HUES64 (cell line): ENCODE measurements at regions not wholly inside any gene's neighbourhood (a gene's known extent, or its start where the extent isn't known, plus 50 kb on each side); places are given as distances from the start of the nearest gene placed in this dataset.
"Not testable (repeated sequence)": the region's sequence is repeated elsewhere in the genome, so short reads cannot be mapped to it uniquely, and the experiment has no call there.

ENCODE experiments used
- H3K27ac ChIP-seq: 2 replicates; pipeline ENCODE4 v1.7.0; 2013; ENCODE audit warnings: low read depth, low read length, inconsistent platforms
- H3K27me3 ChIP-seq: 2 replicates; pipeline ENCODE4 v1.6.1; 2013; ENCODE audit warnings: mild to moderate bottlenecking, low read length; ENCODE audit not compliant: insufficient read depth
- H3K36me3 ChIP-seq: 2 replicates; pipeline ENCODE4 v1.6.1; 2013; ENCODE audit warnings: mild to moderate bottlenecking, low read length; ENCODE audit not compliant: insufficient read depth
- H3K4me1 ChIP-seq: 2 replicates; pipeline ENCODE4 v1.6.1; 2013; ENCODE audit warnings: mild to moderate bottlenecking, low read length, moderate library complexity; ENCODE audit not compliant: insufficient read depth
- H3K4me3 ChIP-seq: 2 replicates; pipeline ENCODE4 v1.5.1; 2013; ENCODE audit warnings: mild to moderate bottlenecking, low read length, moderate library complexity
- H3K9ac ChIP-seq: 2 replicates; pipeline ENCODE4 v1.6.1; 2013; ENCODE audit warnings: mild to moderate bottlenecking, low read depth, low read length
- H3K9me3 ChIP-seq: 2 replicates; pipeline ENCODE4 v1.6.1; 2013; ENCODE audit warnings: low read depth, low read length; ENCODE audit not compliant: insufficient read depth
- WGBS: fragments of 150-250, 120-280 bp; methylation state at CpG from one replicate; pipeline ENCODE4 v1.1.7; 2013; ENCODE audit warnings: missing lambda C conversion rate; 5-methylcytosine and 5-hydroxymethylcytosine counted together

DNA sequence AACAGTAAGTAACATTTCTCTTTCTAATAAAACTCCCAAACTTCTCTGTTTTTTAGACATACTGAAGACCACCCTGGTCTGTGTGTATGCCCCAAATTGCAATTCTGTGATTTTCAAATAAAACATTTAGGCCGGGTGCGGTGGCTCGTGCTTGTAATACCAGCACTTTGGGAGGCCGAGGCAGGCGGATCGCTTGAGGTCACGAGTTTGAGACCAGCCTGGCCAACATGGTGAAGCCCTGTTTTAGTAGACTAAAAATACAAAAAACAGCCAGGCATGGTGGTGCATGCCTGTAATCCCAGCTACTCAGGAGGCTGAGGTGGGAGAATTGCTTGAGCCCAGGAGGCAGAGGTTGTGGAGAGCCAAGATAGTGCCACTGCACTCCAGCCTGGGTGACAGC, 368.5 kb downstream of the PTPRU start:
- WGBS, result 94% methylated on average over 7 of the region's 7 CpGs
- not testable (repeated sequence) for H3K27ac ChIP-seq, H3K9ac ChIP-seq, H3K4me3 ChIP-seq, H3K4me1 ChIP-seq, H3K27me3 ChIP-seq, H3K36me3 ChIP-seq
- H3K9me3 ChIP-seq, result peaks cover 53% of the 10 kb centered on the region

GRCh38 chr1:29603622-29604021, 367.3 kb downstream of the PTPRU start:
- 87% methylated on average over 2 of the region's 2 CpGs for WGBS
- H3K27me3 ChIP-seq, result no peaks in the 10 kb centered on the region
- H3K9ac ChIP-seq, result no peak overlapping the region
- H3K36me3 ChIP-seq, result no peaks in the 10 kb centered on the region
- H3K4me1 ChIP-seq, result no peaks in the 10 kb centered on the region
- peaks cover 44% of the 10 kb centered on the region for H3K9me3 ChIP-seq
- no peak overlapping the region for H3K27ac ChIP-seq
- no peak overlapping the region for H3K4me3 ChIP-seq

DNA sequence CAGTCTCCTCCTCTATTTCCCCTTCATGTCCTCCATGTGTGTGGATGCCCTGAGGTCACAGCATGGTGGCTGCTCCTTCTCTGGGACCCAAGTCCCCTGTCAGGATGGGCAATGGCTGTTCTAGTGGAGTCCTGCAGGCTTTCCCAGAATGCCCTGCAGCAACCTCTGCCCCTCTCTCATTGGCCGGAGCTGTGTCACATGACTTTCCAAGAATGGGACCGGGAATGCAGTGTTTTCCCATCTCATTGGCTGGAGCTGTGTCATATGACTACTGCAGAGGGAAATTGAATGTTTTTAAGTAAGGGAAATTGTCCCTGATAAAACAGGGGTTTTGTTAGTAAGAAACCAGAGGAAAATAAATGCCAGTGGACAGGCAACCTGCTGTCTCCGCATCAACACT, 365.9 kb downstream of the PTPRU start:
- no peak overlapping the region for H3K4me3 ChIP-seq
- no peaks in the 10 kb centered on the region for H3K4me1 ChIP-seq
- H3K9ac ChIP-seq, result no peak overlapping the region
- 94% methylated on average over 3 of the region's 3 CpGs for WGBS
- peaks cover 30% of the 10 kb centered on the region for H3K9me3 ChIP-seq
- no peak overlapping the region for H3K27ac ChIP-seq
- no peaks in the 10 kb centered on the region for H3K27me3 ChIP-seq
- H3K36me3 ChIP-seq, result no peaks in the 10 kb centered on the region

DNA sequence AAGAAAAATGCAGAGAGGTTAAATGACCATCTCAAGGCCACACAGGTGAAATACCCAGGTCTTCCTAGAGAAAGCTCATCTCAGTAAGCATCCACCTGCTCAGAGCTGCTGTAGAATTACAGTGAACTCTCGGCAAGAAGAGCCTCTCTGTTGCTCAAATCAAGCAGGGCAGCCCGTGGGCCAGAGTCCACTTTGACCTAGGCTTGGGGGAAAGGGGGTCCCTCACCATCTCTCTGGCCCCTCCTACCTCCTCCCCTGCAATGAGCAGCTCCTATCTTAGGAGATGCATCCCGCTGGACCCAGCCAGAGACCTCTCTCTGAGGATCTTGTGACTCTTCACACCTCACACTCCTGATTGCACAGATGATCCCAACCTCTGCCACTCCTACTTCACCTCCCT, 364.7 kb downstream of the PTPRU start:
- Histone ChIP-seq H3K9me3 (peaks cover 18% of the 10 kb centered on the region), H3K4me3 (no peak overlapping the region), H3K27me3 (no peaks in the 10 kb centered on the region), H3K27ac (no peak overlapping the region), H3K36me3 (no peaks in the 10 kb centered on the region), H3K9ac (no peak overlapping the region), H3K4me1 (no peaks in the 10 kb centered on the region)
- 81% methylated on average over 3 of the region's 3 CpGs for WGBS

GRCh38 chr1:29599826-29600225, 363.5 kb downstream of the PTPRU start:
- no peak overlapping the region for H3K9ac ChIP-seq
- H3K4me3 ChIP-seq, result no peak overlapping the region
- H3K9me3 ChIP-seq, result 0 out of 2 replicates have a peak, but pooled peaks cover 10% of the 10 kb centered on the region
- no peak overlapping the region for H3K27ac ChIP-seq
- H3K4me1 ChIP-seq, result no peaks in the 10 kb centered on the region
- no peaks in the 10 kb centered on the region for H3K36me3 ChIP-seq
- WGBS, result 87% methylated on average over 3 of the region's 3 CpGs
- H3K27me3 ChIP-seq, result no peaks in the 10 kb centered on the region

GRCh38 chr1:29599071-29599470, 362.7 kb downstream of the PTPRU start:
- 91% methylated on average over 5 of the region's 5 CpGs for WGBS
- no peak overlapping the region for H3K9ac ChIP-seq

GRCh38 chr1:29597861-29598260, 361.5 kb downstream of the PTPRU start:
- no peak overlapping the region for H3K27ac ChIP-seq
- no peaks in the 10 kb centered on the region for H3K4me1 ChIP-seq
- WGBS, result 90% methylated on average over 5 of the region's 5 CpGs
- no peak overlapping the region for H3K4me3 ChIP-seq
- H3K36me3 ChIP-seq, result no peaks in the 10 kb centered on the region
- H3K27me3 ChIP-seq, result no peaks in the 10 kb centered on the region
- H3K9me3 ChIP-seq, result no peaks in the 10 kb centered on the region
- H3K9ac ChIP-seq, result no peak overlapping the region

More at GRCh38 chr1:29599071-29599470, 362.7 kb downstream of the PTPRU start:
- no peaks in the 10 kb centered on the region for H3K4me1 ChIP-seq
- H3K36me3 ChIP-seq, result no peaks in the 10 kb centered on the region
- H3K27me3 ChIP-seq, result no peaks in the 10 kb centered on the region
- no peak overlapping the region for H3K4me3 ChIP-seq
- H3K27ac ChIP-seq, result no peak overlapping the region
- H3K9me3 ChIP-seq, result 0 out of 2 replicates have a peak, but pooled peaks cover 7% of the 10 kb centered on the region

GRCh38 chr1:29593601-29594382, 357.5 kb downstream of the PTPRU start:
- Histone ChIP-seq H3K9ac (no peak overlapping the region), H3K4me1 (no peaks in the 10 kb centered on the region), H3K27me3 (no peaks in the 10 kb centered on the region), H3K27ac (no peak overlapping the region), H3K9me3 (no peaks in the 10 kb centered on the region), H3K36me3 (no peaks in the 10 kb centered on the region), H3K4me3 (no peak overlapping the region)
- 92% methylated on average over 4 of the region's 4 CpGs for WGBS

DNA sequence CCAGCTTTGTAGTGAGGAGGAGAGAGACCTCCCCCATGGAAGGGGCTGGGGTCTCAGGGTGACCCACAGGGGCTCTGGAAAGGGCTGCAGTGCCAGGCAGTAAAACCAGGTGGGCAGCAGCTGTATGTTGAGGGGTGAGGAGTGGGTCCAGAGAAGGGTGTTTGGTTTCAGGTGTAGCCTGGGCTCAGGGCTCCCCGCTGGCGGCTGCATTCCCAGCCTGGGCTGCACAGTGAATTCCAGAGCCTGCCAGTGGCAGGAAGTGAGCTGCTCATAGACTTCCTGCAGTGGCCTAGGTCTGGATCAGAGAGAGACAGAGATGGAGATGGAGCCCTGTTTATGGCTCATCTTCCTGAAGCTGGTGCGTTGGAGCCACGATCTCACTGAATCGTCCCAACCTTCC, 356.4 kb downstream of the PTPRU start:
- H3K27me3 ChIP-seq, result no peaks in the 10 kb centered on the region
- WGBS, result 88% methylated on average over 5 of the region's 5 CpGs
- no peaks in the 10 kb centered on the region for H3K36me3 ChIP-seq
- no peaks in the 10 kb centered on the region for H3K4me1 ChIP-seq
- H3K9me3 ChIP-seq, result no peaks in the 10 kb centered on the region
- H3K9ac ChIP-seq, result no peak overlapping the region
- H3K4me3 ChIP-seq, result no peak overlapping the region
- H3K27ac ChIP-seq, result no peak overlapping the region

DNA sequence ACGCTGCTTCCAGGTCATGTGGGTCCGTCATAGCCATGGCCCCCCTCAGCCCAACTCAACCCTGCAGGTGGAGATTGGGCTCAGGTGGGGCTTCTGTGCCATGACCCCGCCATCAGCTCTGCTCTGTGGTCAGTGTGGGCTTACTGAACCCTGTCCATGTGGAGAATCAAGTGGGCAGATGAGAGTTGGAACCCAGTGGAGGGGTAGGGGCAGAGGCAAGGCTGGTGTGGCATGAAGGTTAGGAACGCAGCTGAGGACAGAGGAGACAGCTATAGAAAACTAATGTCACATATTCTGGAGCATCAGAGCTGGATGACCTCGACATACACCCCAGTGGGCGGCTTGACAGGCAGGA, 355.9 kb downstream of the PTPRU start:
- Histone ChIP-seq H3K9ac (no peak overlapping the region), H3K4me3 (no peak overlapping the region), H3K36me3 (no peaks in the 10 kb centered on the region), H3K27ac (no peak overlapping the region), H3K4me1 (no peaks in the 10 kb centered on the region), H3K27me3 (no peaks in the 10 kb centered on the region), H3K9me3 (no peaks in the 10 kb centered on the region)
- WGBS, result 98% methylated on average over 6 of the region's 6 CpGs

DNA sequence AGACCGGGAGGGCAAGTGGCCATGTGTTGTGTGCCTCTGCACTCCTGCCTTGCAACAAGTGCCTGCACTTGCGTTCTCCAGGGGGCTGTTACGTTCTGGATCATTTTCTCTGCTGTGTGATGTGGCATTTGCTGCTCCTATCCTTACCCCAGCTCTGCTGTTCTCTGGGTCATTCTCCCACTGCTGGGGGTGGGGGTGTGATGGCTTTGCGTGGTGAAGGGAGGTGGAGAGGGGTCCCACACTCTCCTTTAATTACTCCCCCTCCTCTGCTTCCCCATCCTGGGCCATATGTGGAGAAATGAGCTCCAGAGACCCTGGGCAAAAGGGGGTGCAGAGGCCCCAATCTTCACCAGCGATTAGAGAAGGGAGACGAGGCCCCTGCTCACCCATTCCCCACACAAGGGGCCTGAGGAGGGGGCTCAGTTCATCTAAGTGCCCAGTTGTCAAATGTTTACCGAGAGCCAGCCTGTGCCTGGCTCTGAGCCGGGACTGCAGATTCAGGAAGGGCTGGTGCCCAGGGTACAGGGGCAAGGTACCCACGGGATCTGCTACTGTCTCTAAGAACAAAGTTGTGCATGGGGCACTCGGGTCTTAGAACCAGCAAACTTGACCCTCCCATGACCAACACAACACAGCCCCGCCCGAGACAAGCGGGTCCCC, 355.4 kb downstream of the PTPRU start:
- Histone ChIP-seq H3K4me1 (no peaks in the 10 kb centered on the region), H3K27me3 (no peaks in the 10 kb centered on the region), H3K4me3 (no peak overlapping the region), H3K27ac (no peak overlapping the region), H3K9me3 (no peaks in the 10 kb centered on the region), H3K9ac (no peak overlapping the region), H3K36me3 (no peaks in the 10 kb centered on the region)
- WGBS, result 93% methylated on average over 12 of the region's 13 CpGs
